Heart left ventricle (tissue), 16 donors: ENCODE measurements at regions not wholly inside any gene's neighbourhood (a gene's known extent, or its start where the extent isn't known, plus 50 kb on each side); places are given as distances from the start of the nearest gene placed in this dataset.
"Not testable (repeated sequence)": the region's sequence is repeated elsewhere in the genome, so short reads cannot be mapped to it uniquely, and the experiment has no call there.

ENCODE experiments used
- ATAC-seq, 4 donors: fragments of 200-7000 bp; cut with Tn5 transposase; one replicate each; pipeline ENCODE4 v1.9.1; 2020 to 2022; ENCODE audit warnings: moderate library complexity in 4 of 4, mild to moderate bottlenecking in 3 of 4, moderate number of reproducible peaks in 1 of 4
- DNase-seq, 5 donors: peaks; one replicate each; pipeline ENCODE4 v3.0.0-alpha.2; 2020
- H3K27ac ChIP-seq, 12 donors: fragments of 200-600 bp; sonication (generic) in 4 of 12; one replicate each; pipeline versions ENCODE4 v1.5.0 to v1.8.0; 2016 to 2022; ENCODE audit warnings: mild to moderate bottlenecking in 2 of 12
- H3K27me3 ChIP-seq, 9 donors: fragments of 200-600 bp; sonication (generic) in 2 of 9; one replicate each; pipeline versions ENCODE4 v1.5.1 to v1.8.0; 2016 to 2022; ENCODE audit warnings: mild to moderate bottlenecking in 3 of 9
- H3K36me3 ChIP-seq, 9 donors: fragments of 200-600 bp; sonication (generic) in 2 of 9; one replicate each; pipeline versions ENCODE4 v1.5.0 to v1.8.0; 2018 to 2022; ENCODE audit warnings: mild to moderate bottlenecking in 2 of 9
- H3K4me1 ChIP-seq, 12 donors: fragments of 200-600 bp; sonication (generic) in 4 of 12; one replicate each; pipeline versions ENCODE4 v1.5.0 to v1.8.0; 2016 to 2022; ENCODE audit warnings: mild to moderate bottlenecking in 3 of 12
- H3K4me3 ChIP-seq, 12 donors: fragments of 200-600 bp; sonication (generic) in 4 of 12; one replicate each; pipeline versions ENCODE4 v1.5.0 to v1.8.0; 2017 to 2022; ENCODE audit warnings: mild to moderate bottlenecking in 9 of 12, moderate library complexity in 4 of 12
- H3K9me3 ChIP-seq, 12 donors: fragments of 200-600 bp; sonication (generic) in 4 of 12; one replicate each; pipeline versions ENCODE4 v1.5.0 to v1.8.0; 2016 to 2022; ENCODE audit warnings: mild to moderate bottlenecking in 1 of 12
- POLR2A ChIP-seq, 2 donors: fragments of 450-650 bp; IDR thresholded peaks; one replicate each; pipeline ENCODE4 v1.6.1; 2017; ENCODE audit warnings: antibody characterized with exemption in 2 of 2, mild to moderate bottlenecking in 2 of 2, moderate library complexity in 2 of 2
- WGBS, 4 donors: extraction: QIAGEN DNeasy Blood & Tissue Kit in 2 of 4; methylation state at CpG; one replicate each; pipeline versions ENCODE4 v1.1.5 to v1.1.7; 2013 to 2018; 5-methylcytosine and 5-hydroxymethylcytosine counted together
- intact Hi-C, 10 donors: fragments of 100-400 bp; cut with DNase I; formaldehyde crosslinking; loops; one replicate each; pipeline versions ENCODE4 v1.11.1 to v1.14.2; 2022
- TF ChIP-seq, protein P1 (sequence below), 12 donors: fragments of 200-600 bp; sonication (generic) in 4 of 12; IDR thresholded peaks; one replicate each; pipeline versions ENCODE4 v1.5.0 to v1.8.0; 2018 to 2022; ENCODE audit warnings: antibody characterized with exemption in 12 of 12, mild to moderate bottlenecking in 5 of 12
- donor health status: ischemic (EF 13 %, LVEDD 7.1; RV severe dilation, severe dysfunction).
- donor health status: healthy with polysubstance abuse.
- donor health status: DM: no; HTN: yes; CAD: no.
- donor health status: DM: no; HTN: no; CAD: no.
- donor health status: ischemic (EF 25% LVEDD 6.9; RV normal size, moderate dysfunction).
- donor health status: ischemic (EF 25% LVEDD 5.7; RV mildly dilated, moderate dysfunction).
- donor health status: healthy.
- donor health status: DM: yes; HTN: yes; CAD: no.
- donor health status: ischemic (EF 35%, LVEDD 5.7; RV mildly dilated, moderate dysfunction).
- donor health status: nonischemic (EF 11% LVEDD 7.7; RV severe dilation, severe dysfunction).
- donor health status: DM: yes; HTN: yes; CAD: no.
- donor health status: PGD.
- donor health status: ischemic (EF 29% LVEDD 5.4; RV normal size, mild dysfunction).
- donor health status: nonischemic (EF 23%, LVEDD 6.1; RV moderate dilation, normal function).

DNA sequence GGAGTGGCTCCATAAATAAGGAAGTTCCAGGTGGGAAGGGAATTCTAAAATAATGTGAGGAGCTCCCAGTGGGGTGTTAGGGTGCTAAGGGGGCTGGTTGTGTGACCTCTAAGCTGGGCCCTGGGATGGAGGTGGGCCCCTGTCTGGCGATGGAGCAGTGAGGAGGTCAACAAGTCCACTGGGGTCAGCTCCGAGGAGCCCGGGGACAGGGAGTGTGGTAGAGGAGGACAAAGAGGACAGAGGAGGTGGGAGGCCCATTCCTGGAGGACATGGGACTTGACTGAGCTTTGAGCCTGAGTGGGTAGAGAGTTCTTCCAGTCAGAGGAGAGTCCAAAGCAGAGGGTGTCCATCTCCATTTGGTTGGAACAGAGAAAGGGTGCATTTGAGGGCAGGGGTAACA, 390.2 kb downstream of the TSHZ3 start:
- DNase-seq (no peak), ATAC-seq (no peak)
- no peak overlapping the region for H3K27ac ChIP-seq
- no peaks in the 10 kb centered on the region for H3K36me3 ChIP-seq
- peaks cover 0 to 6% (median 0%) of the 10 kb centered on the region in 12 donors for H3K9me3 ChIP-seq
- H3K4me1 ChIP-seq, result no peaks in the 10 kb centered on the region
- TF ChIP-seq, protein P1, sequence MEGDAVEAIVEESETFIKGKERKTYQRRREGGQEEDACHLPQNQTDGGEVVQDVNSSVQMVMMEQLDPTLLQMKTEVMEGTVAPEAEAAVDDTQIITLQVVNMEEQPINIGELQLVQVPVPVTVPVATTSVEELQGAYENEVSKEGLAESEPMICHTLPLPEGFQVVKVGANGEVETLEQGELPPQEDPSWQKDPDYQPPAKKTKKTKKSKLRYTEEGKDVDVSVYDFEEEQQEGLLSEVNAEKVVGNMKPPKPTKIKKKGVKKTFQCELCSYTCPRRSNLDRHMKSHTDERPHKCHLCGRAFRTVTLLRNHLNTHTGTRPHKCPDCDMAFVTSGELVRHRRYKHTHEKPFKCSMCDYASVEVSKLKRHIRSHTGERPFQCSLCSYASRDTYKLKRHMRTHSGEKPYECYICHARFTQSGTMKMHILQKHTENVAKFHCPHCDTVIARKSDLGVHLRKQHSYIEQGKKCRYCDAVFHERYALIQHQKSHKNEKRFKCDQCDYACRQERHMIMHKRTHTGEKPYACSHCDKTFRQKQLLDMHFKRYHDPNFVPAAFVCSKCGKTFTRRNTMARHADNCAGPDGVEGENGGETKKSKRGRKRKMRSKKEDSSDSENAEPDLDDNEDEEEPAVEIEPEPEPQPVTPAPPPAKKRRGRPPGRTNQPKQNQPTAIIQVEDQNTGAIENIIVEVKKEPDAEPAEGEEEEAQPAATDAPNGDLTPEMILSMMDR (IDR thresholded peaks at IDR 0.05), result no peak
- H3K4me3 ChIP-seq, result no peak overlapping the region
- 80 to 88% (median 85%) methylated on average over 3 of the region's 3 CpGs for WGBS, 4 donors
- intact Hi-C loops, result no loop called here
- peaks cover 0 to 15% (median 0%) of the 10 kb centered on the region in 9 donors for H3K27me3 ChIP-seq

DNA sequence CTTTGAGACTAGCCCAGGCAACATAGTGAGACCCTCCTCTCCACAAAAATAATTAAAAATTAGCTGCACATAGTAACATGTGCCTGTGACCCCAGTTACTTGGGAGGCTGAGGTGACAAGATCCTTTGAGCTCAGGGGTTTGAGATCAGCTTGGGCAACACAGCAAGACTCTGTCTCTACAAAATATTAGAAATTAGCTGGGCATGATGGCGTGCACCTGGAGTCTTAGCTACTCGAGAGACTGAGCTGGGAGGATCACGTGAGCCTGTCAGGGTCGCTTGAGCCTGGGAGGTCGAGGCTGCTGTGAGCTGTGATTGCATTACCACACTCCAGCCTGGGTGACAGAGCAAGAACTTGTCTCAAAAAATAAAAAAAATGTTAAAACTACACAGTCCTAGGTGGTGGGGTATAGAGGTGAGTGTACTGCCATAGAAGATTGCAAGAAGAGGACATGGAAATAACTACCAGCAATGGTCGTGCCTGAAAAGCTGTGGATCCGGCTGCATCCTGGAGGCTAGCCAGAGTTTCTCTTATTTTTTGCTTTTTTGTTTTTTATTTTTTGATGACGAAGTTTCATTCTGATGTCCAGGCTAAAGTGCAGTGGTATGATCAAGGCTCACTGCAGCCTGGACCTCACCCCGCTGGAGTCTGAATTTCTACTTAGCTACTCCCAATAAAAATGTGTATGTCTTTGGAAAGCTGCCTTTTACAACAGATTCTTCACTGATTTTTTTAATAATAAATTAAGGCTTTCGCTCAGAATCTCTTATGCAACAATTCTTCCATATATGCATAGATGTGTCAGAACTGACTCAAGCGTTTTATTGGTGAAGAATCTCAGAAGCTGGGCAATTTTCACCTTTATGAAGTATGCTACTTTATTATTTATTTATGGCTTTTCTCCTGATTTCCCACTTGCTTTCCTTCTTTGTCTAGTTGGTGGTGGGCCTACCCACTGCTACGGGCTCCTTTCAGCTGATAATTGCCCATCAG, 393.8 kb downstream of the TSHZ3 start:
- TF ChIP-seq, protein P1 (IDR thresholded peaks at IDR 0.05), result no peak
- TF ChIP-seq POLR2A (IDR thresholded peaks at IDR 0.05), result no peak
- H3K36me3 ChIP-seq, result no peaks in the 10 kb centered on the region

DNA sequence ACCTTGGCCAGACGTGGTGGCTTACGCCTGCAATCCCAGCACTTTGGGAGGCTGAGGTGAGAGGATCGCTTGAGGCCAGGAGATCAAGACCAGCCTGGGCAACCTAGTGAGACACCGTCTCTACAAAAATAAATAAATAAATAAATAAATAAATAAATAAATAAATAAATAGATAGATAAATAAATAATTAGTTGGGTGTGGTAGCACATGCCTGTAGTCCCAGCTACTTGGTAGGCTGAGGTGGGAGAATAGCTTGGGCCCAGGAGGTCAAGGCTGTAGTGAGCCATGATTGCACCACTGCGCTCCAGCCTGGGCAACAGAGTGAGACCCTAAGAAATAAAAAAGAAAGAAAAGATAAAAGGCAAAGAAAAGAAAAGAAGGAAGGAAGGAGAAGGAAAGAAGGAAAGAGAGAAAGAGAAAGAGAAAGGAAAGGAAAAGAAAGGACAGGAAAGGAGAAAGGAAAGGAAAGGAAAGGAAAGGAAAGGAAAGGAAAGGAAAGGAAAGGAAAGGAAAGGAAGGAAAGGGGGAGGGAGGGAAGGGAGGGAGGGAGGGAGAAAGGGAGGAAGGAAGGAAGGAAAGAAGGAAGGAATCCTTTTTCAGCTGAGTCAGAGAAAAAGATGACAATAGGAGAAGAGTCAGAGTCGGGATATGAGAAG, 404.8 kb downstream of the TSHZ3 start:
- H3K27ac ChIP-seq, intact Hi-C loops, H3K9me3 ChIP-seq, ATAC-seq, H3K4me1 ChIP-seq, DNase-seq, H3K4me3 ChIP-seq, H3K27me3 ChIP-seq, H3K36me3 ChIP-seq: not testable (repeated sequence)
- WGBS, 4 donors, result 73 to 95% (median 91%) methylated on average over 6 of the region's 6 CpGs

More for the DNA sequence above, 393.8 kb downstream of the TSHZ3 start:
- ATAC-seq (no peak), DNase-seq (no peak)
- no peaks in the 10 kb centered on the region for H3K9me3 ChIP-seq
- H3K4me3 ChIP-seq, result no peak overlapping the region
- H3K4me1 ChIP-seq, result no peaks in the 10 kb centered on the region
- 70 to 84% (median 78%) methylated on average over 12 of the region's 12 CpGs for WGBS, 4 donors
- intact Hi-C loops, result no loop called here
- H3K27ac ChIP-seq, result no peak overlapping the region
- peaks cover 0 to 15% (median 0%) of the 10 kb centered on the region in 9 donors for H3K27me3 ChIP-seq

GRCh38 chr19:30943101-30943843, 406.0 kb downstream of the TSHZ3 start:
- 84 to 91% (median 88%) methylated on average over 13 of the region's 13 CpGs for WGBS, 4 donors
- no peak for ATAC-seq
- Histone ChIP-seq H3K27ac (no peak overlapping the region), H3K27me3 (peaks cover 0 to 10% (median 5%) of the 10 kb centered on the region in 9 donors), H3K4me3 (no peak overlapping the region), H3K36me3 (no peaks in the 10 kb centered on the region), H3K4me1 (no peaks in the 10 kb centered on the region), H3K9me3 (peaks cover 0 to 8% (median 0%) of the 10 kb centered on the region in 12 donors)
- intact Hi-C loops, result no loop called here
- DNase-seq, result no peak
- TF ChIP-seq POLR2A (IDR thresholded peaks at IDR 0.05), result no peak
- TF ChIP-seq, protein P1 (IDR thresholded peaks at IDR 0.05), result no peak
